ENCODE measurements at regions not wholly inside any gene's neighbourhood (a gene's known extent, or its start where the extent isn't known, plus 50 kb on each side); places are given as distances from the start of the nearest gene placed in this dataset.

DNA sequence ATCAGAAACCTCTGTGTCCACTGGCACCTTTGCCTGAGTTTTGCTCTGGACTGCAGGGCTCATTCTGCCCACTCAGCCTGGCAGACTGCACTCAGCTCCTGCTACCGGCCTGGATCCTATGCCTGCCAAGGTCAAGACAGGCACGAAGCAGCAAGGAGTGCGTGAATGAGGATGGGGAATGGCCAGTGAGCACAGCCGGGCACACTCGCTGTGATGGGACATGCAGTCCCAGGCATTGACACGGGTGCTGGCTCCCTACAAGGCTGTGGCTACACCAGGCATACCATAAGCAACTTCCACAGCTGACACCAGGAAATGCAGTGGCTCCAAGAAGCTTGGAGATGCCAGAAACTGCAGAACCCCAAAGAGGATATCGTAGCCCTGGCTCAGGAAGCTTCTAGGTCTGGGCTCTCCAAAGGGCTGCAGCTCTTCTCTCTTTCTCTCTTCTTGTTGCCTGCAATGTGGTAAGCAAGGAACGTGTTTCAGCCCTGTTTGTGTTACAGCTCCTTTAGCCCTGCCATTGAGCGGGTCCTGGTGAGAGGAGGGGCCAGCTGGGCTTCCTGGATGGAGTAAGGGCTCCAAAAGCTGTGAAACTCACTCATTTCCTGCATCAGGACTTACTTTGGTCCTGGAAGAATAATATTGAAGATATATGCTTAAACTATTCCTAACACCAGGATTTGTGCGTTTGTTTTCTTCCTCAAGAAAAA is 832.6 kb upstream of the SLITRK5 start:
- H3K4me3 ChIP-seq: no peak overlapping the region
- H3K27ac ChIP-seq: peak overlapping the region in 1 of 21 experiments; percentile 6

GRCh38 chr13:86839221-86839620 is 832.0 kb upstream of the SLITRK5 start:
- Histone ChIP-seq H3K27ac (no peak overlapping the region), H3K4me3 (no peak overlapping the region)

- Histone ChIP-seq H3K4me3 (no peak overlapping the region), H3K27ac (no peak overlapping the region)
These were observed 830.6 kb upstream of the SLITRK5 start for GRCh38 chr13:86840250-86841191.

- no peak overlapping the region for H3K4me3 ChIP-seq
- H3K27ac ChIP-seq: no peak overlapping the region
These were observed 829.9 kb upstream of the SLITRK5 start for GRCh38 chr13:86841264-86841663.

GRCh38 chr13:86846501-86846900 is 824.7 kb upstream of the SLITRK5 start:
- Histone ChIP-seq H3K4me3 (no peak overlapping the region), H3K27ac (no peak overlapping the region)

- no peak overlapping the region for H3K4me3 ChIP-seq
- no peak overlapping the region for H3K27ac ChIP-seq
These were observed 822.5 kb upstream of the SLITRK5 start for GRCh38 chr13:86848716-86849115.

DNA sequence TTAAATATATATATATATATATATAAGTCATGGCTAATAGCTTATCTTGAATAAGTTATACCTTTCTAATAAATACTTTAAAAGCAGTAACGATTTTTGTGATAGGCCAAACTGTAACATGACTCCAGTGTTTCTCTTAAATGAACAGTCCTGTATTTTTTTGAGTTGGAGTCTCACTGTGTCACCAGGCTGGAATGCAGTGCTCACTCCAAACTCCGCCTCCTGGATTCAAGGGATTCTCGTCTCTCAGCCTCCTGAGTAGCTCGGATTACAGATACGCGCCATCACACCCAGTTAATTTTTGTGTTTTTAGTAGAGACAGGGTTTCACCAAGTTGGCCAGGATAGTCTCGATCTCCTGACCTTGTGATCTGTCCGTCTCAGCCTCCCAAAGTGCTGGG is 814.2 kb upstream of the SLITRK5 start:
- no peak overlapping the region for H3K27ac ChIP-seq
- H3K4me3 ChIP-seq: no peak overlapping the region

- H3K4me3 ChIP-seq: no peak overlapping the region
- H3K27ac ChIP-seq: no peak overlapping the region
These were observed 813.0 kb upstream of the SLITRK5 start for GRCh38 chr13:86858216-86858615.

GRCh38 chr13:86862137-86862536 is 809.0 kb upstream of the SLITRK5 start:
- H3K4me3 ChIP-seq: no peak overlapping the region
- no peak overlapping the region for H3K27ac ChIP-seq

- no peak overlapping the region for H3K4me3 ChIP-seq
- no peak overlapping the region for H3K27ac ChIP-seq
These were observed 806.8 kb upstream of the SLITRK5 start for GRCh38 chr13:86864376-86864775.

DNA sequence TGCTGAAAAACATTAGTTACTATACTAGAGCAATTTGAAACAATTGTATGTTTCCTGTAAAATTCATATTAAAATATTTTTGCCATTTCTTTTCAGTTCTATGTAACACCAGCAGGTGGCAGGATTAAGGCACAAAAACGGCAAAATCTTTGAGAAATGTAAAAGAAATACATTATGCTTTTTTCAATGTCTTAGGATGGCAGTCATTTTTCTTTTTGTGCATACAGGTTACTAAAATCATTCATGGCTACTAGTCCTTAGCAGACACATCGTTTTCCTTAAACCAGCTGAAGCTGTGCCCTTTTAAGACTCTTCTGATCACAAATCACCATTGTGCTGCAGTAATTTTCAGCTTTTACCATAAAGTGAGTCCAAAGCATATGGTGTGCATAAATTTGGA is 800.7 kb upstream of the SLITRK5 start:
- Histone ChIP-seq H3K4me3 (no peak overlapping the region), H3K27ac (no peak overlapping the region)

DNA sequence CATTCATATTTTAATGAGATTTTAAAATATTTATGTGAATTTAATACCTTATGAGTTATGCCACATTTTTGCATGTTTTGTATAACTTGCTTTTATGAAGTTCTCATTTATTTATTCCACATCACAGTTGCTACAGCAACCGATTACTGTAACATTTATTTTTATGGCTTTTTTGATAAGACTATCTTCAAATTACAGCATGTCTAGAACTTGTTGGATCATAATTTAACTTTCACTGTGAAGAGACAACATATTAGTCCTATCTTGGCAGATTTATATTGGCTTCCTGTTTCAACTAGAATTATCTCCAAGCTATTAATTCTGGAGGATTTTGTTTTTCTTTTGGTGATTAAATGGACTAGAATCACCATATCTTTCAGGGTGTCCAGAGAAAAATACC is 793.7 kb upstream of the SLITRK5 start:
- no peak overlapping the region for H3K27ac ChIP-seq
- H3K4me3 ChIP-seq: no peak overlapping the region

DNA sequence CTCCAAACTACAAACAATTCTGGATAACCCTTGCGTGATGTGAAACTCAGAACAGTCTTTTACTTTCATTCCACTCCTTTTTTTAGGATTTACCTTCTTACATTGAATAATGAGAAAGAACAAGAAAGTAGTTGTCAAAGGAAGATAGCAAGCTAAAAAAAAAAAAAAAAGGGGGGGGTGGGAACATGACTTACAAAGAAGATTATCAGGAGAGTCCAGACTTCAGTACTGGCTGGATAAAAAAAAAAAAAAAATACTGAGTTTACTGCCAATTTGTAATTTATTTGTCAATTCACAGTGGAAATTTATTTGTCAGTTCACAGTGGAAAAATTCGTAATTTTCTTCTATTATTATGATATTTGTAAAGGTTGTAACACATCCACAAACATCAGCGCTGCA is 792.4 kb upstream of the SLITRK5 start:
- Histone ChIP-seq H3K27ac (no peak overlapping the region), H3K4me3 (no peak overlapping the region)

GRCh38 chr13:86881390-86881789 is 789.8 kb upstream of the SLITRK5 start:
- no peak overlapping the region for H3K27ac ChIP-seq
- no peak overlapping the region for H3K4me3 ChIP-seq

DNA sequence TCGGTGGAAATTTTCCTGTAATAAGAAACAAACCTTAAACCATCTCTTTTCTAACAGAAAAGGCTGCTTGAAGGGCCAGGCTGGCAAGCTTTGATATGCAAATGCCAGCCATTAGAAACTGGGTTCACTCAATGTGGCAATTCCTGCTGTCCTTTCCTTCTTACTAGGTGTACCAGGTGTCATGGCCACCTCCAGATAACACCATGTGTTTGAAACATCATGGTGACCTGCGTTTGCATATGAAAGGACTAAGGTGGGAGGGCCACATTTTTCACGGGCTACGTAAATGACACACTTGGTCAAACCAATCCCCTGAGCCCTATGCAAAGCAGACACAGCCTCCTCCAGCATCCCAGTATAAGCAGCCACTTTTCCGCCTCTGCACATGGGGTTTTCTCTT is 789.1 kb upstream of the SLITRK5 start:
- H3K4me3 ChIP-seq: no peak overlapping the region
- H3K27ac ChIP-seq: no peak overlapping the region

DNA sequence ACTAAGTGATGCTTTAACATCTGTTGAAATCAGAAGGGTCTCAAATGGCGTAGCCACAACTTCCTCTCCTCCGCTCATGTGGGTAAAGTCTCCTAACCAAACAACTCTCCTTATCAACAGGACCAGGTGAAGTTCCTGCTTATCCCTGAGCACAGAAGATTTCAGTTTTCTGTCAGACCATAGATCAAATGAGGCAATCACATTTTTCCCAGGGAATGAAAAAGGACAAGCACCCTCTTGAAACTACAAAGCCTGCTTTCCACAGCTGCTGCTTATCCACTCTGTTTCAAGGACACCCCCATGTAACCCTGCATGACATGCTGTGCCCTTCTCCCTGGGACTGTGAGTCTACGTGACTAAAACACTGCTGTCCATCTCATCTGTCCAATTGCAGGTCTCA is 788.3 kb upstream of the SLITRK5 start:
- Histone ChIP-seq H3K4me3 (no peak overlapping the region), H3K27ac (no peak overlapping the region)

GRCh38 chr13:86892330-86892729 is 778.8 kb upstream of the SLITRK5 start:
- no peak overlapping the region for H3K27ac ChIP-seq
- no peak overlapping the region for H3K4me3 ChIP-seq

DNA sequence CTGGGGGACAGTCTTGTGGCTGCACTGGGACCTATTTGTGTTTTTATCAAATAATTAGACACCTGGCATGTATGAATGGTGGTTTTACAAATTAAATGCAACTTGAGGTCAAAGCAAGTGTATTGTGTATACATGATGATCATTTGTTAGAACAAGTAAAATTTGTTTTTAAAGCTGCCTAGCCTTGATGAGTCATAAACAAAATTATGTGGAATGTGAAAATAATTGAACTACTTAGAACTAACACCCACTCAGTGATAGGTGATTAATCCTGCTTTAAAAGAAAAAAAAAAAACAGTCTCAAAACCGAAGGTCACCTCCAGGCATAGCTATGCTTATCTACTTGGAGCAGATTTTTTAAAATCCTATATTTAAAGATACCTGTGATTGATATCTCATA is 770.3 kb upstream of the SLITRK5 start:
- Histone ChIP-seq H3K4me3 (no peak overlapping the region), H3K27ac (no peak overlapping the region)

GRCh38 chr13:86906127-86906874 is 764.9 kb upstream of the SLITRK5 start:
- Histone ChIP-seq H3K27ac (no peak overlapping the region), H3K4me3 (no peak overlapping the region)

- no peak overlapping the region for H3K4me3 ChIP-seq
- H3K27ac ChIP-seq: no peak overlapping the region
These were observed 764.0 kb upstream of the SLITRK5 start for GRCh38 chr13:86907156-86907555.

DNA sequence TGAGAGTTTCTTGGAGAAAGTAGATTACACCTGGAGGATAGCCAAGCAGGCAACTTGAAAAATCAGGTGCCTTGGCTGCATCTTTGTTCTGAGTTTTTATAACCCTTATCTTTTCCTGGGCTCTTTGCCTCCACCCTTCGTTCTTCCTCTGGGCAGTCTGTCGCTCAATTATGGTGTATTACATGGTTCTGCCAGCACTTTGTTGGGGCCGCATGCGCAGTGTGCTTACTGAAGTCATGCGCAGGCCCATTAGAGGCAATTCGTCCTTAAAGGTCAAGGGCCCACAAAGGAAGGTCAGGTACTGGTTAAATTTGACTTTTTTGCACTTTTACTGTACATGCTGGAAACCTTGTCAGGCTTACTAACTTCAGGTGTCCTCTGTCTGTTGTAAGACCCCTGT is 761.9 kb upstream of the SLITRK5 start:
- Histone ChIP-seq H3K27ac (no peak overlapping the region), H3K4me3 (no peak overlapping the region)
